GM19023 (cell line): ENCODE measurements at regions not wholly inside any gene's neighbourhood (a gene's known extent, or its start where the extent isn't known, plus 50 kb on each side); places are given as distances from the start of the nearest gene placed in this dataset.
"Not testable (repeated sequence)": the region's sequence is repeated elsewhere in the genome, so short reads cannot be mapped to it uniquely, and the experiment has no call there.

Experiments
- ATAC-seq: cut with Tn5 transposase; IDR thresholded peaks from one replicate; pipeline ENCODE4 v1.9.1; 2021; ENCODE audit warnings: mild to moderate bottlenecking, moderate library complexity; ENCODE audit not compliant: unreplicated experiment

- ATAC-seq = no peak
These were observed 1084.2 kb upstream of the COX7C start for GRCh38 chr5:85533341-85534047.

- no peak for ATAC-seq
These were observed 1079.4 kb upstream of the COX7C start for GRCh38 chr5:85538362-85538761.

- ATAC-seq = no peak
These were observed 1072.6 kb upstream of the COX7C start for GRCh38 chr5:85545129-85545528.

DNA sequence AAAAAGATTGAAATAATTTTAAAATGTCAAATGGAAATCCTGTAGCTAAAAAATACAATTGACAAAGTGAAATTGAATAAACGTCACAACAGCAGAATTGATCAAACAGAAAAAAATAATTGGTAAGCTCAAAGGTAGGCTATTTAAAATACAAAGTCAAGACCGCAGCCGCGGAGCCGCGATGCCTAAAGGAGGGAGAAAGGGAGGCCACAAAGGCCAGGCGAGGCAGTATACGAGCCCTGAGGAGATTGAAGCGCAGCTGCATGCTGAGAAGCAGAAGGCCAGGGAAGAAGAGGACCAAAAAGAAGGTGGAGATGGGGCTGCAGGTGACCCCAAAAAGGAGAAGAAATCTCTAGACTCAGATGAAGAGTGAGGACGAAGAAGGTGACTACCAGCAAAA lies 1068.5 kb upstream of the COX7C start:
- ATAC-seq = no peak

GRCh38 chr5:85549836-85550599 lies 1067.7 kb upstream of the COX7C start:
- ATAC-seq = no peak

DNA sequence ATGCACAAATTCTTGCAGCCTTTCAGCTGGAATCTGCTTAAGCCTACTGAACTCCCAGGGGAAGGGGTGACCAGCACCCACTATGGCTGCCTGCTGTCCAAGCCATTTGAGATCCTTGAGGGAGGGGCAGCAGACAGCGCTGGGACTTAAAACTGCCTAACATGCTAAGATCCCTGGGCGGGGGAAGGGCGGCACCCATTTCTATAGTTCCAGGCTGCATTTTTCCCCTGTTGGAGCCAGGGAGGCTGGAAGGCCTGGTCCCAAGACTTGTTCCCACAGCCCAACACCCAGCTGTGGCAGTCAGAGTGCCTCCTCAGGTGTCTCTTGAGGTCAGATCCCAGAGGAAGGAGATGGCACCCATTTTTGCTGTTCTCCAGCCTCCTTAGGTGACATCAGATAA lies 1061.3 kb upstream of the COX7C start:
- no peak for ATAC-seq

DNA sequence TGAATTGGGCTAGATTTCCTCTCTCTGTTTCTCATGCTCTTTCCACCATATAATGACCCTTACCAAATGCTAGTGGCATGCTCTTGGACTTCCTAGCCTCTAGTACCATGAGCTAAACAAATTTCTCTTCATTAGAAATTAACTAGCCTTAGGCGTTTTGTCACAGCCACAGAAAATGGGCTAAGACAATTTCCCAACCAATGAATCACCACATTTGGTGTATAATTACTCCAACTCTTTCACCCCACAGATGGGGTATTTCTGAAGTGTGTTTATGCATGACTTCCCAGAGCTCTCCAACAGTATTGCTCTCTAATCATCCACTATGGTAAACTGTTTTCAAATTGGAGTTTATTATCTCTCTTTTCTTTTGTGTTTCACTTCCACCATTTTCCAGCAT lies 1041.1 kb upstream of the COX7C start:
- no peak for ATAC-seq

- not testable (repeated sequence) for ATAC-seq
These were observed 1029.9 kb upstream of the COX7C start for GRCh38 chr5:85587806-85588205.

DNA sequence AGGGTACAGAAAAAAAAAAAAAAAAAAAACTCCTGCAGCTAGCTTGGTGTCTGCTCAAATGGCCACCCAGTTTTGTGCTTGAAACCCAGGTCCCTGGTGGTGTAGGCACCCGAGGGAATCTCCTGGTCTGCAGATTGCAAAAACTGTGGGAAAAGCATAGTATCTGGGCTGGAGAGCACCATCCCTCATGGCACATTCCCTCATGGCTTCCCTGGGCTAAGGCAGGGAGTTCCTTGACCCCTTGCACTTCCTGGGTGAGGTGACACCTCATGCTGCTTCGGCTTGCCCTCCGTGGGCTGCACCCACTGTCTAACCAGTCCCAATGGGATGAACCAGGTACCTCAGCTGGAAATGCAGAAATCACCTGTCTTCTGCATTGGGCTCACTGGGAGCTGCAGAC lies 1029.5 kb upstream of the COX7C start:
- ATAC-seq = not testable (repeated sequence)

GRCh38 chr5:85590764-85591163 lies 1027.0 kb upstream of the COX7C start:
- no peak for ATAC-seq

- ATAC-seq = no peak
These were observed 1026.4 kb upstream of the COX7C start for GRCh38 chr5:85591311-85591710.

- ATAC-seq = no peak
These were observed 1014.9 kb upstream of the COX7C start for GRCh38 chr5:85602843-85603242.

DNA sequence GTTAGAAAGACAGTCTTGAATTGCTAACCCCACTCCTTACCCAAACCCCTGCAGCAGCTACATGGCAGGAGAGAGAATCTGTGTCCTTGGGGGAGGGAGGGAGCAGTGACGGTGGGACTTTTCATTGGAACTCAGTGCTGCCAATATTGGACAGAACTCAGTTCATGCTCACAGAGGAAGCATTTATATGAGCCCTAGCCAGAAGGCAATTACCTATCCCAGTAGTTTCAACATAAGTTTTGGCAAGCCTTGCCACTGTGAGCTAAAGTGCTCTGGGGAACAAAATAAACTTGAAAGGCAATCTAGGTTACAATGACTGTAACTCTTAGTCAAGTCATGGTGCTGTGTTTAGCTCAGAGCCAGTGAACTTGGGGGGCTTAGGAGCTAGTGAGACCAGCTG lies 1013.4 kb upstream of the COX7C start:
- ATAC-seq = no peak

GRCh38 chr5:85604786-85605185 lies 1013.0 kb upstream of the COX7C start:
- no peak for ATAC-seq

DNA sequence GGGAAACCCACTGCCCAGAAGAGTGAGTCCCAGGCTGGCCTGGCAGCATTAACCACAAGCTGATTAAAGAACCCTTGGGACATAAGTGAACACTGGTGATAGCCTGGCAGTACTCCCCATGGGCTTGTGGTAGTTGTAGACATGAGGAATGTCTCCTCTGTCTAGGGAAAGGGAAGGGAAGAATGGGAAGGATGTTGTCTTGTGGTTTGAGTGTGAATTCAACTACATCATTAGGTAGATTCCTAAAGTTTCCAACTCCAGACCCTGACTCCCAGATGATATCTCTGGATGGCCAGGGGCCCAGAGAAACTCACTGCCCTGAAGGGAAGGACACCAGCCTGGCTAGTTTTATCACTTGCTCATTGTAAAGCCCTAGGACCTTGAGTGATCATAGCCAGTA lies 1012.4 kb upstream of the COX7C start:
- ATAC-seq = no peak

DNA sequence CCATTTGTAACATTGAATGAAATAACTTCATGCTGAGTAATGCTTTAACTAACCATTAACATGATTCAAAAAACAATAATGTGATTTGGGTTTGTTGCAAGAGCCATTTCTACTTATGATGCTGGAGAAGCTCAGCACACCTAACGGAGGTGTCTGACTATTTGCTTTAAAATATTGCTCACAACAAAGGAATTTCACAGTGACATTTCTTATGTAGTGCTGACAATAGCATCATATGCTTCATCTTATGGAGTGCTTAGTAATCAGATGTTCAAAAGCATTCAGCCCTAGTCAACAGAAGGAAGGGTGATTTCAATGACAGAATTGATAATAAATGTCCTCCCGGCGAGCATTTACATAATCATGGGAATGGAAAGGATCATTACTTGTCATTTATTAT lies 1003.3 kb upstream of the COX7C start:
- ATAC-seq = no peak

DNA sequence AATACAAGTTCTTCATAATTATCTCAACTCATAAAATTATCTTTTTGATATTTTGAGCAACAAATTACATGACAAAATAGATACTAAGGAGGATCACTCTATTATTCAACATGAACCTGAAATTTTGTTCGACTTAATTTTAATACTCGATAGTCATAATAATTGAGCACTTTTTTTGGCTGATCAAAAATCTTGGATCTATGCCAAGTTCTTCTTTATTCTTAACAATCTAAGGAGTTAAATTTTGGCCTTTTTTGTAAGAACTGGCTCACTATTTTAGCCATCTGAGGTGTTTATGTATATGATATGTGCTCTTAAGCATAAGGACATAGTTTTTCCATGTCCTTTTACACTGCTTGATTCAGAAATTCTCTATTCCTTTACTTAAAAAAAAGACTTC lies 996.1 kb upstream of the COX7C start:
- no peak for ATAC-seq

DNA sequence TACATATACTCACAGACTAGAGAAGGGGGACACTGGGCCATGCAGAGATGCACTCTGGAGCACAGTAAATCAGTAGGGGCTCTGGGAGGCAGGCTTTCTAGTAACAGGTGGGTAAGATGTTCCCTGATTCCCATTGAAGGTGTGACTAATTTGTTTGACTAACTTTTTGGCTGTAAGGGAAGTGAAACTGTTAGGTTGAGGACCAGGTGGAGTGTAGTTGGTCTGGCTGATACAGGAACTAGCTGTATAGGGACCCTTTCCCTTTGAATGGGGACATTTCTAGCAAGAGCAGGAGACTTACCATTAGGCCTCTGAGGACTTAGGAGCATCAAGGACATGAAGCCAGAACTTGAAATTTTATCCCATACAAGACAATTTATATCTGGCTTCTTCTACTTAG lies 989.6 kb upstream of the COX7C start:
- ATAC-seq = no peak

DNA sequence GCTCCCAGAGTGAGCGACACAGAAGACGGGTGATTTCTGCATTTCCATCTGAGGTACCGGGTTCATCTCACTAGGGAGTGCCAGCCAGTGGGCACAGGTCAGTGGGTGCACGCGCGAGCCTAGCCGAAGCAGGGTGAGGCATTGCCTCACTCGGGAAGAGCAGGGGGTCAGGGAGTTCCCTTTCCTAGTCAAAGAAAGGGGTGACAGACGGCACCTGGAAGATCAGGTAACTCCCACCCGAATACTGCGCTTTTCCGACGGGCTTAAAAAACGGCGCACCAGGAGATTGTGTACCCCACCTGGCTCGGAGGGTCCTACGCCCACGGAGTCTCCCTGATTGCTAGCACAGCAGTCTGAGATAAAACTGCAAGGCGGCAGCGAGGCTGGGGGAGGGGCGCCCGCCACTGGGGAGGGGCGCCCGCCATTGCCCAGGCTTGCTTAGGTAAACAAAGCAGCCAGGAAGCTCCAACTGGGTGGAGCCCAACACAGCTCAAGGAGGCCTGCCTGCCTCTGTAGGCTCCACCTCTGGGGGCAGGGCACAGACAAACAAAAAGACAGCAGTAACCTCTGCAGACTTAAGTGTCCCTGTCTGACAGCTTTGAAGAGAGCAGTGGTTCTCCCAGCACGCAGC lies 979.1 kb upstream of the COX7C start:
- not testable (repeated sequence) for ATAC-seq

DNA sequence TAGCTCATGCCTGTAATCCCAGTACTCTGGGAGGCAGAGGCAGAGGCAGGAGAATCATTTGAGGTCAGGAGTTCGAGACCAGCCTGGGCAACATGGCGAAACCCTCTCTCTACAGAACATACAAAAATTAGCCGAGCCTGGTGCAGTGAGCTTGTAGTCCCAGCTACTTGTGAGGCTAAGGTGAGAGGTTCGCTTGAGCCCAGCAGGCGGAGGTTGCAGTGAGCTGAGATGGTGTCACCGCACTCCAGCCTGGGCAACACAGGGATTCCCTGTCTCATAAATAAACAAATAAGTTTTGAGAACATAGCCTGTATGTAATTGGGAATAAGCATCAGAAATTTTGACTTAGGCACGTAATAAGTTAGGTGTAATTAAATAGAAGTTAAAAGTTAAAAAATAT lies 971.7 kb upstream of the COX7C start:
- no peak for ATAC-seq

DNA sequence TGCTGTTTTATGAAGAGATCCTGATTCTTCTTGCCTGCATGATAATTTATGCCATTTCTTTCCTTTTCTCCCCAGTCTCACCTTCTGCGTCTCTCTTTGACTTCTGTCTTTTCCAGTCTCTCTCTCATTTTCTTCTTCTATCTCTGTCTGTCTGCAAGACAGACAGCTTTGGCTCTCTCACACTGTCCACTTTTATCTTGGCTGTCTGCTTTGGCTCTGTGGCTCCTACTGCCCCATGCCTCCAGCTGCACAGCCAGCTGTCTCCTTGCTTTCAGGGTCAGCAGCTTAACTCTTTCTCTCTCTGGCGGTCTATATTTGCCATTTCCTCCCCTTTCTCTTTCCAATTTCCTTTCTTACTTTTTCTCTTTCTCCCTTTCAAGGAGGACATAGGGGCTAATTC lies 971.1 kb upstream of the COX7C start:
- no peak for ATAC-seq
